Nephron (organoid): ENCODE measurements at regions not wholly inside any gene's neighbourhood (a gene's known extent, or its start where the extent isn't known, plus 50 kb on each side); places are given as distances from the start of the nearest gene placed in this dataset.

Experiments used
- H3K27ac Mint-ChIP-seq, 3 experiments: 2 replicates each; pipeline ENCODE4 v1.8.0; 2020; ENCODE audit warnings: mixed read lengths in 3 of 3, mild to moderate bottlenecking in 2 of 3, moderate library complexity in 1 of 3
- H3K27me3 Mint-ChIP-seq: 2 replicates; pipeline ENCODE4 v1.8.0; 2021; ENCODE audit warnings: low read depth, mild to moderate bottlenecking, moderate library complexity, mixed read lengths
- H3K36me3 Mint-ChIP-seq: 2 replicates; pipeline ENCODE4 v1.8.0; 2020; ENCODE audit warnings: low read depth, mixed read lengths
- H3K4me1 Mint-ChIP-seq: 2 replicates; pipeline ENCODE4 v1.8.0; 2020; ENCODE audit warnings: mixed read lengths
- H3K4me3 Mint-ChIP-seq, 3 experiments: 2 replicates each; pipeline ENCODE4 v1.8.0; 2020; ENCODE audit warnings: mild to moderate bottlenecking in 3 of 3, mixed read lengths in 3 of 3, moderate library complexity in 2 of 3
- H3K9me3 Mint-ChIP-seq: 2 replicates; pipeline ENCODE4 v1.8.0; 2020; ENCODE audit warnings: mixed read lengths
- CTCF ChIP-seq, 3 experiments: fragments of 200-600 bp; sonication (generic); IDR thresholded peaks; one replicate each; pipeline ENCODE4 v1.5.0; 2021; ENCODE audit warnings: antibody characterized with exemption in 3 of 3; ENCODE audit not compliant: unreplicated experiment in 3 of 3

- Mint-ChIP-seq H3K9me3 (no peaks in the 10 kb centered on the region), H3K27ac (peak overlapping the region in 2 of 3 experiments; percentile 40 to 70), H3K4me1 (peaks cover 31% of the 10 kb centered on the region), H3K4me3 (no peak overlapping the region), H3K36me3 (peaks cover 8% of the 10 kb centered on the region), H3K27me3 (no peaks in the 10 kb centered on the region)
- no peak for TF ChIP-seq CTCF (IDR thresholded peaks at IDR 0.05; ENCODE audit: unreplicated experiment in 3 of 3)
These were observed 277.7 kb upstream of the ROPN1 start for GRCh38 chr3:124269619-124270018.

- H3K27me3 Mint-ChIP-seq, result no peaks in the 10 kb centered on the region
- TF ChIP-seq CTCF (IDR thresholded peaks at IDR 0.05; ENCODE audit: unreplicated experiment in 3 of 3), result no peak
- no peaks in the 10 kb centered on the region for H3K9me3 Mint-ChIP-seq
- H3K4me3 Mint-ChIP-seq, result no peak overlapping the region
- peak overlapping the region; percentile 0 to 67 (median 33) for H3K27ac Mint-ChIP-seq
- peaks cover 6% of the 10 kb centered on the region for H3K36me3 Mint-ChIP-seq
- peaks cover 45% of the 10 kb centered on the region for H3K4me1 Mint-ChIP-seq
These were observed 280.8 kb upstream of the ROPN1 start for GRCh38 chr3:124272605-124273151.

GRCh38 chr3:124273651-124274050, 281.7 kb upstream of the ROPN1 start:
- Mint-ChIP-seq H3K9me3 (no peaks in the 10 kb centered on the region), H3K4me1 (peaks cover 48% of the 10 kb centered on the region), H3K27ac (no peak overlapping the region), H3K4me3 (no peak overlapping the region), H3K36me3 (peaks cover 6% of the 10 kb centered on the region), H3K27me3 (no peaks in the 10 kb centered on the region)
- no peak for TF ChIP-seq CTCF (IDR thresholded peaks at IDR 0.05; ENCODE audit: unreplicated experiment in 3 of 3)

GRCh38 chr3:124274051-124274450, 282.1 kb upstream of the ROPN1 start:
- peaks cover 48% of the 10 kb centered on the region for H3K4me1 Mint-ChIP-seq
- peaks cover 6% of the 10 kb centered on the region for H3K36me3 Mint-ChIP-seq
- no peak overlapping the region for H3K27ac Mint-ChIP-seq
- no peak overlapping the region for H3K4me3 Mint-ChIP-seq
- H3K9me3 Mint-ChIP-seq, result no peaks in the 10 kb centered on the region
- no peaks in the 10 kb centered on the region for H3K27me3 Mint-ChIP-seq
- no peak for TF ChIP-seq CTCF (IDR thresholded peaks at IDR 0.05; ENCODE audit: unreplicated experiment in 3 of 3)

- no peaks in the 10 kb centered on the region for H3K9me3 Mint-ChIP-seq
- H3K27ac Mint-ChIP-seq, result peak overlapping the region in 2 of 3 experiments; percentile 28 to 73
- H3K27me3 Mint-ChIP-seq, result no peaks in the 10 kb centered on the region
- H3K36me3 Mint-ChIP-seq, result peaks cover 3% of the 10 kb centered on the region
- TF ChIP-seq CTCF (IDR thresholded peaks at IDR 0.05; ENCODE audit: unreplicated experiment in 3 of 3), result no peak
- H3K4me1 Mint-ChIP-seq, result peaks cover 40% of the 10 kb centered on the region
- peak overlapping the region in 1 of 3 experiments; percentile 21 for H3K4me3 Mint-ChIP-seq
These were observed 283.5 kb upstream of the ROPN1 start for GRCh38 chr3:124275412-124275811.

- peaks cover 40% of the 10 kb centered on the region for H3K4me1 Mint-ChIP-seq
- no peak for TF ChIP-seq CTCF (IDR thresholded peaks at IDR 0.05; ENCODE audit: unreplicated experiment in 3 of 3)
These were observed 284.2 kb upstream of the ROPN1 start for GRCh38 chr3:124276133-124276532.

More at GRCh38 chr3:124276133-124276532, 284.2 kb upstream of the ROPN1 start:
- Mint-ChIP-seq H3K4me3 (no peak overlapping the region), H3K9me3 (no peaks in the 10 kb centered on the region), H3K27ac (peak overlapping the region in 2 of 3 experiments; percentile 57 to 88), H3K27me3 (no peaks in the 10 kb centered on the region), H3K36me3 (peaks cover 3% of the 10 kb centered on the region)
